ENCODE measurements at regions not wholly inside any gene's neighbourhood (a gene's known extent, or its start where the extent isn't known, plus 50 kb on each side); places are given as distances from the start of the nearest gene placed in this dataset.
A peak's percentile ranks its signal among the peaks of the same experiment; 100 is the strongest.
"Not testable (repeated sequence)": the region's sequence is repeated elsewhere in the genome, so short reads cannot be mapped to it uniquely, and the experiment has no call there.

DNA sequence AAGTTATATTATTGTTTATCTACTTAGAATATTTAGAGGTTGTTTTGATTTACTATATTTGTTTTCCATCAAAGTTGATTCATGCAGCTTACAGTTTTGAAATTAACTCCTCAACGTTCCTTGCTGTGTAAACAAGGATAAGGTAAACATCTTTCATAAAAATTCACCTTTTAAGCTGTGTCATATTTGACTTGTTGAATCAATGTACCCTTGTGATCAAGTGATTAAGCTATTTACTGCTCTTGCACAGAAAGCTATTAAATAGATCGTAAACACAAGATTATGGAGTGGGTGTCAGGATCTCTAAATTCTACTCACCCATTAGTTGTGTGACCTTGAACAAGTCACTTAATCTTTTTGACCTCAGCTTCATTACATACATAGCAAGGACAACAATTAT, 2054.0 kb upstream of the NUDT12 start:
- no peak for DNase-seq

DNA sequence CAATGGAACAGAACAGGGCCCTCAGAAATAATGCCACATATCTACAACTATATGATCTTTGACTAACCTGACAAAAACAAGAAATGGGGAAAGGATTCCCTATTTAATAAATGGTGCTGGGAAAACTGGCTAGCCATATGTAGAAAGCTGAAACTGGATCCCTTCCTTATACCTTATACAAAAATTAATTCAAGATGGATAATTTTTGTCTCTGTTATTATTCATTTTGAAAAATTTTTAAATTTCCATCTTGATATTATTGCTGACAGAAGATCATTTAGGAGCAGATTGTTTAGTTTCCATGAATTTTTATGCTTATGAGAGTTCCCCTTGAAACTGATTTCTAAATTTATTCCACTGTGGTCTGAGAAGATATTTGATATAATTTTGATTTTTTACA, 2039.8 kb upstream of the NUDT12 start:
- not testable (repeated sequence) for DNase-seq

- no peak for DNase-seq
These were observed 2030.6 kb upstream of the NUDT12 start for GRCh38 chr5:105593011-105593760.

GRCh38 chr5:105587963-105588662, 2025.5 kb upstream of the NUDT12 start:
- DNase-seq: no peak

DNA sequence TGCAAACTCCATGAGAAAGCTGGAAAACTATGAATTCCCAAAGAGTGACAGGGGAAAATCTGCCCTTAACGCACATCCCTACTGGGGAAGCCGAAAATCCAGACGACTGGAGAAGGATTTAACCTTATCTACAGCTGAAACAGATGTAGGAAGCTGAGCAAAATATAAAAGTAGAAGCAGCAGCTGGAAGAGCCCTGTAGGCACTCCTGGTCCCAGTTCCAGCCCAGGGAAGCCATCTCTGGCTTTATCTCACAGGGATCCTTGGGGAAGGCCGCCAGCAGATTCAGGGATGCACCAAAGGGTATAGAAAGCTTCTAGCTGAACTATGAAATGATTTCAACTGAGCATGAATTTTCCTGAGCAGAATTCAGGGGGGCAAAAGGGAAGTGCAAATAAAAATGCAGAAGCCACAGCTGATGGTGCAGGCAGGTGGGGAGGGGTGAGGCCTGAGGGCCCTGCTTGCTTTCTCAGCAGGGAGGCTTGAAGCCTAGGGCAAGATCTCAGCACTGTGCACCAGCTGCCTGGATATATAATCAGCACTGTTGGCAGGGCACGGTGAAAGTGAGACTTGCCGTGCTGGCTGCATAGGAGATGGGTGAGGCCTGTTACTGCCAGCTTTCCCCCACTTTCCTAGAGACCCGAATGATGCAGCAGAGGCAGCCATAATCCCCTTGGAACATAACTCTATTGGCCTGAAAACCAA, 2019.5 kb upstream of the NUDT12 start:
- DNase-seq: no peak

DNA sequence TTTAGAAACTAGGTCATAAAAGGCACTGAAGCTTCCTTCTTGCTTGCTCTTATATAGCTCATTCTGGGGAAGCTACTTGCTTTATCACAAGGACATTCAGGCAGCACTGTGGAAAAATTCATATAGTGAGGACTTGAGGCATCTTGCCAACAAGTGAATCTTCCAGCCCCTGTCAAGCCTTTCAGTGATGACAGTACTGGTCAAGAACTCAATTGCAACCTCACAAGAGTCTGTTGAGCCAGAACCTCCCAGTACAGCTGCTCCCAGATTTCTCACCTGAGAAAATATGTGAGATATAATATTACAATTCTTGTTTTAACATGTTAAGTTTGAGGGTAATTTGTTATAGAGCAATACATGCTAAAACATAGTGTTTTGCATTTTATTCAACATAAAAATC, 2011.0 kb upstream of the NUDT12 start:
- DNase-seq: no peak

GRCh38 chr5:105565531-105565930, 2002.9 kb upstream of the NUDT12 start:
- DNase-seq: no peak

GRCh38 chr5:105563842-105564241, 2001.3 kb upstream of the NUDT12 start:
- DNase-seq: no peak

DNA sequence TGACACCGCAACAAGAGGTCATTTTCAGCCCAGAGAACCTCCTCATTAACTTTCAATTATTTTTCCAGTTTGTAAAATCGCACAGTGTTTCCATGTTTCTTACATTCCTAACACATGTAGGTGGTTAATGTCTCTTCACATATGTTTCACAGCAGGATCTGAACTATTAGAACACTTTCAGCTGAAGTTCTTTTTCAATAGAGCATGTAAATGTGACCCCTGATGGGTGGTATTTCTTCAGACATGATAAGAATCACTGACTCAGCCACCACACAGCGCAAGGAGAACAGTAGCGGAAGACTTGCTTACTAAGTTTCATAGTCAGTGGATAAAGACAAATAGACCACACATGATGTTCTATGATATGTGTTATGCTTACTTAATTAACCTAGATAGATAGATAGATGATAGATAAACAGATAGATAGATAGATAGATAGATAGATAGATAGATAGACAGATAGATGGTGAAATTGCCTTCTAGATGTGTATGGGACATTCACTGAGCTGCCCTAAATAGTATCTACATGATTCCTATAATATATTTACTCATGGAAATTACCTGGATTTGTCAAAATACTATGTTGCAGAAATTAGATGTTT, 1992.1 kb upstream of the NUDT12 start:
- no peak for DNase-seq

GRCh38 chr5:105544300-105544699, 1981.7 kb upstream of the NUDT12 start:
- no peak for DNase-seq

GRCh38 chr5:105536675-105537074, 1974.1 kb upstream of the NUDT12 start:
- DNase-seq: no peak

- DNase-seq: no peak
These were observed 1968.2 kb upstream of the NUDT12 start for GRCh38 chr5:105530716-105531261.

DNA sequence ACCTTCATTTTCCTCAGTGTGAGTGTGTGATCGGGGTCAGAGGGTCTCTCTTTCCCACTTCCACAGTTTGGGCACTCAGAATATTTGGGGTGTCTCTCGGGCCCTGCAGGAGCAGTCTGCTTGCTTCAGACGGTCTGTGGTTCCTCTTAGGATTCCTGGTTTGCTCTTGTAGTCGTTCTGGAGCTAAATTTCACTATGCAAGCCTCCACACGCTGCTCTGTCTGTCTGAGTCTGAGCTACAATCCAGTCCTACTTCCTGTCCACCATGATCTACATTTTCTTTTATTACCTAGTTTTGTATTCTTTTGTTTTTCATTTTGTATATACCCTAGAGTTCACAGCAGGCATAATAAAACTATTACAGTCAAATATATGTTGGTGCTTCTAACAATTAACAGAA, 1967.3 kb upstream of the NUDT12 start:
- DNase-seq: no peak

- DNase-seq: no peak
These were observed 1945.9 kb upstream of the NUDT12 start for GRCh38 chr5:105508519-105508918.

DNA sequence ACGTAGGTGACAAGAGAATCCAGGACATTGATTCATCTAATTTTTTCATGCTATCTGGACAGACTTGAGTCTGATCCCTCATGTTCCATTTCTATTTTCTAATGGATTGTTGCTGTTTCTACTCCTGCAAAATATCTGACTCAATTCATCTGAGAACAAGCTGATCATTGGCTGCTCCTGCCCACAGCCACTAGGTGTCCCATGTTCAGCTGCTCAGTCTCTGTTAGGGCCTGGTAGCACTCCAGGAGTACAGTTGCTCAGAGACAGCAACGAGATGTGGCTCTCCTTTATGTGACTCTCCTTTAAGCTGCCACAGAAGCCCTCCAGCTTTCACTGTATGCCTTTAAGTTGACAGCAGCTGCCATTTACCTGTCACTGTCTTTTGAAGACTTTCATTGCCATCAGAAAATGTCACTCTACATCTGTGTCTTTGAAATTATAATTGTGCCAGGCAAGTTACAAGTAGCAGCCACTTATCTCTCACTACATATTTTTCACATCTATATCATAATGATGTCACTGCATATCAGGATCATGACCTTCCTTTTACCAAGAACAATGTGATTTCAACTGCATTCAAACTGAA, 1944.2 kb upstream of the NUDT12 start:
- no peak for DNase-seq

DNA sequence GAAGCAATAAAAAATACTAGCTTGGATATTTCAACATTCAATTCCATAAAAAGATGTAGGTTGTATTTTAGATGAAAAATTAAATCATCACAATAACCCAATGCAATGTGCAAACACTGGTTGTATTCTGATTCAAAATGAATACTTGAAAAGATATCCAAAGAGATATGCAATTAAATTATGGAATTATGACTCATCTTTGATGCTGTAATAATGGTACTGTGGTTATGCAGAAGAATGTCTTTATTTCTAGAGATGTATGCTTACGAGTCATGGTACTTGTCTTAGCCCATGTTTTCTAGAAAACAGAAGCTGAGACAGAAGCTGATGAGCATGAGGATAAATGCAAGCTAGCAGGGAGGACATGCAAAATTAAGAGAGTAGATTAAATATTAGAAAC, 1941.4 kb upstream of the NUDT12 start:
- no peak for DNase-seq

DNA sequence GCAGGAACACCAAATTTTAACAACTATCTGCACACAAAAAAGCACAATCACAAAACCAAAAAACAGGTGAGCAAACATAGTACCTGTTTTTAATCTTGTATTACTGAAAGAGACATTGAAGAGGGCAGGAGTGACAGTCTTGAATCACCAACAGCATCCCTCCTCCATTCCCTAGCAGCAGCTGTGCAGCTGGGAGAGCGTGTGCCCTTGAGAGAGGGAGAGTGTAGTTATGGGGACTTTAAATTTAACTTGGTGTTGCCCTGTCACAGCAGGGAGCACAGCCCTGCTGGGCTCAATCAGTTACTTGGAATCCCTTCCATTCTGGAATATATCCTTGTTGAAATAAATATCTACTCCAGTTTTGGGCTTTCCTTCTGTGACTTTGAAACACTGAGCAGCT, 1938.7 kb upstream of the NUDT12 start:
- DNase-seq: peak; percentile 33

DNA sequence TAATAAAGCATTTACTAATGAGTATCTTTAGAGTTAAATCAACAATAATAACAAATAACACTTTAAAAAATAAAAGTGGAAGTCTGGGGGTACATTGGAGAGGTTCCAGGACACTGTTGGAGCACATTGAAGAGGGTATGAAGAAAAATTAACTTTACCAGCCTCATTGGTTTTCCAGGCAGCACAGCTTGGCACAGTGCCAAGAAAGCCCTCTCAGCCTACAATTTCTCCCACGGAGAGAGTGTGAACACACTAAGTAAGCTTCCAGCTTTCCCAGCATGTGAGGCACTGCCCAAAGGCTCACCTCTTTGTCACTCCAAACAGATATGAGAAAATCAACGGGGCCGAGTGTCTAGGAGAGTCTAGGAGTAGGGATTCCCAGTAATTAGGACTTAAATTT, 1912.8 kb upstream of the NUDT12 start:
- DNase-seq: no peak

DNA sequence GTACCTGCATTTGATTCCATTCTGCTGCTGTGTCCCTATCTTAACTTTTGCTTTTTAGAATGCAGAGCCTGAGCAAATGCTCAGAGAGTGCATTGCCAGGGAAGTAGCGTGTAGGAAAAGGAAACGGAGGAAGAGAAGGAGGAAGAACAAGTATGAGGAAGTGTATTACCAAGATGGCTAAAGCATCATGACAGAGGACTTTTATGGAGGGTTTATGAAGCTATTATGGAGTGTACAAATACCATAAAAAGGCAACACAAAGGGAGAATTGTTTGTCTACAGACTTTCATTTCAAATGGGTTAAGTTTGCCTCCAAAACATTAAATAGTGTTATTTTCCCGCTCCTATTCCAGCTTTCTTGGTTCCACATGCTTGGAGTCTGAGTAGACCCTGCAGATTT, 1899.8 kb upstream of the NUDT12 start:
- DNase-seq: no peak

DNA sequence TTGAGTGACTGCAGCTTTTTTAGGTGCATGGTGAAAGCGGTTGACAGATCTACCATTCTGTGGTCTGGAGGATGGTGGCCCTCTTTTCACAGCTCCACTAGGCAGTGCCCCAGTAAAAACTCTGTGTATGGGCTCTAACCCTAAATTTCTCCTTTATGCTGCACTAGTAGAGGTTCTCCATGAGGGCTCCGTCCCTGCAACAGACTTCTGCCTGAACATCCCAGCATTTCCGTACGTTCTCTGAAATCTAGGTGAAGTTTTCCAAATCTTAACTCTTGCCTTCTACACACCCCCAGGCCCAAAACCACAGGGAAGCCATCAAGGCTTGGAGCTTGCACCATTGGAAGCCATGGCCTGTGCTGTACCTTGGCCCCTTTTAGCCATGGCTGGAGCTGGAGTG, 1898.1 kb upstream of the NUDT12 start:
- no peak for DNase-seq

- no peak for DNase-seq
These were observed 1890.7 kb upstream of the NUDT12 start for GRCh38 chr5:105453216-105453807.

DNA sequence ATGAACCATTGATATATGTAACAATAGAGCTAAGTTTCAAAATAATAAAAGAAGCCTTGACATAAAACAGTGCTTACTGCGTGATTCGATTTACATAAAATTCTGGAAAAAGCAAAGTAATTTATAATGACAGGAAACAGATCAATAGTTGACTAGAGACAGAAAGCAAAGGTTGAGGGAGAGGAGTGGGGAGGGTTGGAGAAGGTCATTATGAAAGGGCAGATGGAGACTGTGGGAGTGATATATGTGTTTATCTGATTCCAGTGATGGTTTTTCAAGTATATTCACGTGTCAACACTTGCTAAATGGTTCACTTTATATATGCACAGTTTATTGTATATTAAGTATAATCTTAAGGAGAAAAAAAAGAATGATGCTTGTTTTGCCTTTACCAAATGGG, 1885.7 kb upstream of the NUDT12 start:
- DNase-seq: no peak

DNA sequence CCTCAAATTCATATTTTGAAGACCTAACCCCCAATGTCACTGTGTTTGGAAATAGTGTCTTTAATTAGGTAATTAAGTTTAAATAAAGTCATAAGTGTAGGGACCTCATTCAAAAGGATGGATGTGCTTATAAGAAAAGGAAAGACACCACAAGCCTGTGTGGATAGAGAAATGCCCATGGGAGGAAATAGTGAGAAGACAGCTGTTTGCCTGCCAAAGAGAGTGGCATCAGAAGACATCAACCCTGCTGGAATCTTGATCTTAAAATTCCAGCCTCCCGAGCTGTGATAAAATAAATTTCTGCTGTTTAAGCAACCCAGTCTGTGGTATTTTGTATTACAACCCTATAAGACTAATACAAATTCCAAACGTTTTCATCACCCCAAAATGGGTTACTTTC, 1867.9 kb upstream of the NUDT12 start:
- no peak for DNase-seq

All from SHP77 treated with DMSO at 0.1 percent for 48 hours (cell line).